ENCODE measurements at regions not wholly inside any gene's neighbourhood (a gene's known extent, or its start where the extent isn't known, plus 50 kb on each side); places are given as distances from the start of the nearest gene placed in this dataset.

- H3K79me2 ChIP-seq (ENCODE audit: insufficient read depth, low read length) = no peaks in the 10 kb centered on the region
- no peak overlapping the region for H2AFZ ChIP-seq (ENCODE audit: low read length)
- in situ Hi-C loops (cut with HindIII; ENCODE audit: extremely low pct_ligation_motif_present, low pct_unique_long_range_greater_than_20kb) (no loop called here), intact Hi-C loops (cut with micrococcal nuclease; ENCODE audit: unreplicated experiment) (no loop called here)
- 5% methylated on average over 2 of the region's 2 CpGs for WGBS (ENCODE audit: low lambda C conversion rate)
- FAIRE-seq (no peak), ATAC-seq (no peak), DNase-seq (ENCODE audit: low spot score) (no peak)
- H3K4me1 ChIP-seq (ENCODE audit: insufficient read depth, low read length) = no peaks in the 10 kb centered on the region
- no peaks in the 10 kb centered on the region for H3K27me3 ChIP-seq (ENCODE audit: control insufficient read depth in 1 of 2, insufficient read depth in 2 of 2, low read length in 2 of 2)
- ChIA-PET CTCF (ENCODE audit: low intra/inter-chr PET ratio, low total read pairs) (no interaction called here), POLR2A (no interaction called here)
- no TSS peak for BruUV-seq (replicated peaks)
- no peaks in the 10 kb centered on the region for H3K9me3 ChIP-seq (ENCODE audit: low read length)
- no peak for TF ChIP-seq ZNF644 (CRISPR knock-in tag; IDR thresholded peaks at IDR 0.05; ENCODE audit: low read depth)
- no peak for TF ChIP-seq RBM39 (IDR thresholded peaks at IDR 0.05; ENCODE audit: low read depth, low read length, poor library complexity, severe bottlenecking)
- no peak for TF ChIP-seq MAZ (IDR thresholded peaks at IDR 0.05; ENCODE audit: borderline replicate concordance, low read depth, low read length)
- TF ChIP-seq MAZ (CRISPR knock-in tag; IDR thresholded peaks at IDR 0.05; ENCODE audit: low read depth) = no peak
- no peak for TF ChIP-seq SETDB1 (CRISPR knock-in tag; IDR thresholded peaks at IDR 0.05; ENCODE audit: borderline replicate concordance)
- no peak for TF ChIP-seq ZNF724P (CRISPR knock-in tag; IDR thresholded peaks at IDR 0.05; ENCODE audit: borderline replicate concordance)
- H3K36me3 ChIP-seq (replicated peaks in 1 of 2; ENCODE audit: control insufficient read depth in 1 of 2, insufficient read depth in 2 of 2, low read length in 2 of 2) = no peaks in the 10 kb centered on the region
- H3K9ac ChIP-seq (ENCODE audit: insufficient read depth, low read depth, low read length) = no peak overlapping the region
- no peak overlapping the region for H3K27ac ChIP-seq (ENCODE audit: extremely low read length, insufficient read depth, low read length)
- no peaks in the 10 kb centered on the region for H4K20me1 ChIP-seq (ENCODE audit: insufficient read depth, low read length)
- no peak overlapping the region for H3K4me2 ChIP-seq (ENCODE audit: low read depth, low read length)
- no peak overlapping the region for H3K4me3 ChIP-seq (replicated peaks in 1 of 3; ENCODE audit: insufficient read depth in 1 of 3, low read depth in 2 of 3, low read length in 3 of 3)
These were observed 587.4 kb downstream of the PRELID2 start for GRCh38 chr5:145247745-145248040.

- Histone ChIP-seq H2AFZ (ENCODE audit: low read length) (no peak overlapping the region), H3K9ac (ENCODE audit: insufficient read depth, low read depth, low read length) (no peak overlapping the region), H3K27me3 (ENCODE audit: control insufficient read depth in 1 of 2, insufficient read depth in 2 of 2, low read length in 2 of 2) (no peaks in the 10 kb centered on the region), H3K4me2 (ENCODE audit: low read depth, low read length) (no peak overlapping the region), H3K4me3 (replicated peaks in 1 of 3; ENCODE audit: insufficient read depth in 1 of 3, low read depth in 2 of 3, low read length in 3 of 3) (no peak overlapping the region), H4K20me1 (ENCODE audit: insufficient read depth, low read length) (no peaks in the 10 kb centered on the region), H3K79me2 (ENCODE audit: insufficient read depth, low read length) (no peaks in the 10 kb centered on the region), H3K27ac (ENCODE audit: extremely low read length, insufficient read depth, low read length) (no peak overlapping the region), H3K4me1 (ENCODE audit: insufficient read depth, low read length) (no peaks in the 10 kb centered on the region), H3K36me3 (replicated peaks in 1 of 2; ENCODE audit: control insufficient read depth in 1 of 2, insufficient read depth in 2 of 2, low read length in 2 of 2) (no peaks in the 10 kb centered on the region), H3K9me3 (ENCODE audit: low read length) (no peaks in the 10 kb centered on the region)
- DNase-seq (ENCODE audit: low spot score) (no peak), ATAC-seq (no peak), FAIRE-seq (no peak)
- no TSS peak for BruUV-seq (replicated peaks)
- intact Hi-C loops (cut with micrococcal nuclease; ENCODE audit: unreplicated experiment) = no loop called here
- CTCF ChIA-PET (ENCODE audit: low intra/inter-chr PET ratio, low total read pairs) = no interaction called here
- POLR2A ChIA-PET = no interaction called here
- WGBS (ENCODE audit: low lambda C conversion rate) = 0% methylated on average over 4 of the region's 4 CpGs
- in situ Hi-C loops (cut with HindIII; ENCODE audit: extremely low pct_ligation_motif_present, low pct_unique_long_range_greater_than_20kb) = no loop called here
- TF ChIP-seq HNF1B (CRISPR knock-in tag; IDR thresholded peaks at IDR 0.05) (no peak), CREB1 (IDR thresholded peaks at IDR 0.05) (no peak), CREB1 (CRISPR knock-in tag; IDR thresholded peaks at IDR 0.05) (no peak), PCBP2 (optimal IDR thresholded peaks at IDR 0.05; ENCODE audit: low read depth, low read length, poor library complexity, severe bottlenecking) (no peak), ZNF788 (CRISPR knock-in tag; IDR thresholded peaks at IDR 0.05; ENCODE audit: borderline replicate concordance) (no peak), TFDP1 (CRISPR knock-in tag; IDR thresholded peaks at IDR 0.05; ENCODE audit: borderline replicate concordance) (no peak), ZNF12 (CRISPR knock-in tag; IDR thresholded peaks at IDR 0.05) (no peak), MBNL3 (CRISPR knock-in tag; conservative IDR thresholded peaks at IDR 0.05) (no peak)
These were observed 588.0 kb downstream of the PRELID2 start for GRCh38 chr5:145246961-145247744.

Data from HepG2 (cell line).